Psoas muscle (tissue), 7 donors: ENCODE measurements at regions not wholly inside any gene's neighbourhood (a gene's known extent, or its start where the extent isn't known, plus 50 kb on each side); places are given as distances from the start of the nearest gene placed in this dataset.
A peak's percentile ranks its signal among the peaks of the same experiment; 100 is the strongest.

Experiments used
- ATAC-seq, 4 donors: fragments of 200-7000 bp; cut with Tn5 transposase; one replicate each; pipeline ENCODE4 v1.9.1; 2020; ENCODE audit warnings: moderate library complexity in 3 of 4, mild to moderate bottlenecking in 2 of 4
- DNase-seq, 2 donors: peaks; one replicate each; pipeline ENCODE4 v3.0.0-alpha.2; 2020
- H3K27ac ChIP-seq: fragments of 200-600 bp; one replicate; pipeline ENCODE4 v1.8.0; 2022
- H3K27me3 ChIP-seq, 3 donors: fragments of 200-600 bp in 1 of 3; one replicate each; pipeline versions ENCODE4 v1.6.1 to v1.8.0; 2013 to 2022; ENCODE audit warnings: low read length in 2 of 3, mild to moderate bottlenecking in 2 of 3, moderate library complexity in 1 of 3; ENCODE audit not compliant: insufficient read depth in 3 of 3
- H3K36me3 ChIP-seq, 2 donors: fragments of 200-600 bp in 1 of 2; one replicate each; pipeline versions ENCODE4 v1.6.1 to v1.8.0; 2013 to 2022; ENCODE audit warnings: low read depth in 1 of 2, mild to moderate bottlenecking in 1 of 2, moderate library complexity in 1 of 2; ENCODE audit not compliant: insufficient read depth in 1 of 2
- H3K4me1 ChIP-seq: fragments of 200-600 bp; one replicate; pipeline ENCODE4 v1.8.0; 2022
- H3K4me3 ChIP-seq: fragments of 200-600 bp; one replicate; pipeline ENCODE4 v1.8.0; 2022; ENCODE audit warnings: mild to moderate bottlenecking
- H3K9me3 ChIP-seq: fragments of 200-600 bp; one replicate; pipeline ENCODE4 v1.8.0; 2022
- CTCF ChIP-seq: fragments of 200-600 bp; IDR thresholded peaks from one replicate; pipeline ENCODE4 v1.8.0; 2022; ENCODE audit warnings: antibody characterized with exemption
- WGBS, 3 donors: extraction: QIAGEN DNeasy Blood & Tissue Kit; methylation state at CpG; one replicate each; pipeline versions ENCODE4 v1.1.6 to v1.1.7; 2013; 5-methylcytosine and 5-hydroxymethylcytosine counted together
- intact Hi-C, 2 donors: fragments of 100-400 bp; cut with DNase I; formaldehyde crosslinking; loops; one replicate each; pipeline versions ENCODE4 v1.11.0 to v1.14.2; 2022
- donor health status: healthy with polysubstance abuse.
- donor health status: DM: no; HTN: no; CAD: no; lungs with moderate emphysema.
- donor health status: Bipolar disorder and iron deficiency.
- donor health status: healthy.
- donor health status: DM: yes; HTN: yes; CAD: no.
- donor health status: DM: no; HTN: no; CAD: no.
- donor health status: DM: yes; HTN: yes; CAD: no.

DNA sequence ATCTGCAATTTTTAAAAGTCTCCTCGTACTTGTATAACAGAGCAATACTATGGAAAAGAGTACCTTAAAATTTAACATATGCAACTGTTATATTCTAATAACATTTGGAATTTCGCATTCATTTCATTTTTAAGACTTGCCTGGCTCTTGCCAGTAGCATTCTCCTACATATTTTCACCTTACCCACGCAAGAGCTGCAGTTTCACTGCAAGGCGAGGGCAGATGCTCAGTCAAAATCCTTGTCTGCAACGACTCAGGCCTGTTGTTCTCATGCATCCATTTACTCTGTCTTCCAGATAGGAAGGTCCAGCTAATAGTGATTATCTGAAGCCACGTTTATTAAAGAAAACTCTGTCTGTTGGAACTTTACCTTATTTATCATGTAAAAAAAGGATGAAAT is 227.0 kb upstream of the RFC3 start:
- Histone ChIP-seq H3K36me3 (no peaks in the 10 kb centered on the region), H3K4me3 (no peak overlapping the region), H3K4me1 (no peaks in the 10 kb centered on the region), H3K27ac (no peak overlapping the region), H3K9me3 (no peaks in the 10 kb centered on the region), H3K27me3 (no peaks in the 10 kb centered on the region)
- DNase-seq (no peak), ATAC-seq (no peak)
- no peak for TF ChIP-seq CTCF
- WGBS, 3 donors = 91 to 94% (median 91%) methylated on average over 6 of the region's 6 CpGs
- intact Hi-C loops = no loop called here

- DNase-seq (no peak), ATAC-seq (no peak)
- Histone ChIP-seq H3K4me1 (no peaks in the 10 kb centered on the region), H3K4me3 (no peak overlapping the region), H3K27ac (no peak overlapping the region), H3K9me3 (no peaks in the 10 kb centered on the region), H3K36me3 (no peaks in the 10 kb centered on the region), H3K27me3 (no peaks in the 10 kb centered on the region)
- TF ChIP-seq CTCF = no peak
- intact Hi-C loops = no loop called here
- WGBS, 3 donors = 62 to 78% (median 71%) methylated on average over 7 of the region's 7 CpGs
These were observed 211.3 kb upstream of the RFC3 start for GRCh38 chr13:33606692-33607091.

GRCh38 chr13:33610438-33611120 is 207.4 kb upstream of the RFC3 start:
- ATAC-seq (peak; percentile 94 to 97 (median 95)), DNase-seq (peak; percentile 73 to 89)
- Histone ChIP-seq H3K4me1 (peaks cover 11% of the 10 kb centered on the region), H3K27ac (peak overlapping the region; percentile 93), H3K9me3 (no peaks in the 10 kb centered on the region), H3K4me3 (peak overlapping the region; percentile 71), H3K27me3 (no peaks in the 10 kb centered on the region), H3K36me3 (no peaks in the 10 kb centered on the region)
- WGBS, 3 donors = 21 to 32% (median 24%) methylated on average over 27 of the region's 27 CpGs
- no peak for TF ChIP-seq CTCF
- intact Hi-C loops = loop anchor here in 1 of 2 donors (2.0 kb wide), 1 partner anchor 66 kb away; no protein-coding TSS in a partner anchor

DNA sequence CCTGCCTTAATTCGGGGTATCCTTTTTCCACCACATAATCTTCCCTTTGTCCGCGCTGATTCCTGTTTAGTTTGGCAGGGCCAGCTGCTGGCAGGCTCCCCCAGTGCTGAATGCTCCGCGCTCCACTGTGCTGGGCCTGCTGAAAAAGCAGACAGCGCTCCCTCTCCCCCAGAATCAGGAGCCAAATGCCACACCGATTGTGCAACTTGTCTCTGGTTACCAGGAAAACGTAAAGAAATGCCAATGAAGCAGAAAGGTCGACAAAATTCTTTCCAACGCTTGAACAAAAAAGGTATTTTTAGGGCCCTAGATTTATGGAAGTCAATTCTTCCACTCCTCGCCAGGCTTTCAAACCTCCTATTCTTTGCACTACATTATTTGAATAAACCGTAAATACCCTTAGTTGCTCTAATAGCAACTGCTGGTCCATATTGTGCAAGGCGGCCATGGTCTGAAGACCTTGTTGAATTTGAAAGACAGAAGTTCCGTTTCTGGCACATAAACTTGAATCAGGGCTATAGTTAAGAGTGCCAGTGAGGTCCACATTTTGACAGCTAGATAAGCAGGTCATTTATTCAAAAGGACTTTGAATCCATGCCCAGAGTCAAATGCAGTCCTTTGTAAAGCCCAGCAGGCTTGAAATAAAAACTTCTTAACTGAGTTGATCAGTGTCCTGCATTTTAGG is 206.7 kb upstream of the RFC3 start:
- H3K27me3 ChIP-seq = no peaks in the 10 kb centered on the region
- no peak for TF ChIP-seq CTCF
- ATAC-seq = peak; percentile 80 to 86 (median 83)
- H3K4me3 ChIP-seq = peak overlapping the region; percentile 71
- H3K4me1 ChIP-seq = peaks cover 11% of the 10 kb centered on the region
- intact Hi-C loops = loop anchor here in 1 of 2 donors (2.0 kb wide), 1 partner anchor 66 kb away; no protein-coding TSS in a partner anchor
- peak; percentile 67 to 68 for DNase-seq
- WGBS, 3 donors = 16 to 19% (median 17%) methylated on average over 14 of the region's 14 CpGs
- peak overlapping the region; percentile 93 for H3K27ac ChIP-seq
- no peaks in the 10 kb centered on the region for H3K36me3 ChIP-seq
- no peaks in the 10 kb centered on the region for H3K9me3 ChIP-seq
